Mesenteric fat pad (tissue), 1 donor: ENCODE measurements at regions not wholly inside any gene's neighbourhood (a gene's known extent, or its start where the extent isn't known, plus 50 kb on each side); places are given as distances from the start of the nearest gene placed in this dataset.
"Not testable (repeated sequence)": the region's sequence is repeated elsewhere in the genome, so short reads cannot be mapped to it uniquely, and the experiment has no call there.

Experiments used
- DNase-seq: peaks from one replicate; pipeline ENCODE4 v3.0.0-alpha.2; 2020; ENCODE audit warnings: low spot score
- donor health status: DM: yes; HTN: yes; CAD: no.

DNA sequence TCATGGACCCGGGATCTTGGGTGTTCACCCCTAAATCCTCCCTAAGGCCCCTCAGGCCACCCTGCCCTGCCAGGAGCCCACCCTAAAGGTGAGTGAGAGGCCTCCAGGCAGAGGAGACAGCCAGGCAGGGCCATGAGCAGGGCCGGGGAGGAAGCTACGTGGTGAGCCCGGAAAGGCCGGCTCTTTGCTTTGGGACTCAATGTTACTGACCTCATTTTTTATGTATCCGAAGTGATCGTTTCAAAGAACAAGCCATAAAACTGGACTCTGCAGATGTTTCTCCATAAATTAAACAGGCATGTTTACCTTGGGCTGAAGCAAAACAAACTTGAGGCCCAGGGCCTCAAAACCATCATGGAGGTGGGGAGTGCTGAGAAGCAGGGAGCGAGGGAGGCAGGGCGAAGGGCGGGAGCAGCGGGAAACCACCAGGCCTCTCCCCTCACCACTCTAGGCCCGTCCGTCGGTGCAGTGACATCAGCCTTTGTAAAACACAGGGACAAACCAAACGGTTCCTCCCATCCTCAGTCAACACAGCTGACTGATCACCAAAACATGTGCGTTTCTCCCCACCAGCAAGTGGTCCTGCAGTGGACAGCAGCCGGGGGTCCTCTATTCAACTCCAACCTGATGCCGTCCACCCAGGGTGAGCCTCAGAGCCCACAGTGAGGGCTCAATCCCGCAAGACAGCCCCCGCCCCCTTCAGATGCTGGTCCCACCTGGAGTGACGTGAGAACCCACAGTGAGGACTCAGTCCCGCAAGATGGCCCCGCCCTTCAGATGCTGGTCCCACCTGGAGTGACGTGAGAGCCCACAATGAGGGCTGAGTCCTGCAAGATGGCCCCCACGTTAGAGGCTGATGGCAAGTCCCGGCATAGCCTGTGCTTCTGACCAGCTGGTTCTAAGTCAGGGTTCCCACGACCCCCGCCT, 102.9 kb upstream of the LRPAP1 start:
- no peak for DNase-seq

DNA sequence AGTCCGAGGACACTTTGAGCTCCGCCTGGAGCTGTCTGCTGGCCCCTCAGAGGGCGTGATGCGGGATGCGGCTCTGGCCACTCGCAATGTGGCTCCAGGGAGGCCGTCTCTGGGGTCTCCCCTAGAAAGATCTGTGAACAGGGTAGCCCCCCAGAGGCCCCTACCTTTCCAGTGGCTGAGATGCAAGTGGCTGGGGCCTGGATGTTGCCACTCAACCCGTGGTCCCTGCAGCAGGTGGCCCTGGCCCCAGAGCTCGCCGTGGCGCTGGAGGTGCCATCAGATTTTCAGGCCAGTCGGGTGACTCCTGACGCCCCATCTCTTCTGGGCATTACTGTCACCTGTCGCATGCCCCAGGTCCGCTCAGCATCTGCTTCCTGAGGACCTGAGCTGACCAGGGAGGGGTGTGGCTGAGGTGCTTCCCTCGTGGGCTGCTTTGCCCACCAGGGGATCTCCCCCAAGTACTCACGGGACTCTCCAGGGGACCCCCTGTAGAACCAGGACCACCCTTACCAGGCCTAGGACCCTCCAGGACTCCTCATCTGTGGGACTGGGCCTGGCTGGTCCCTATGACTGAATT, 102.1 kb upstream of the LRPAP1 start:
- no peak for DNase-seq

DNA sequence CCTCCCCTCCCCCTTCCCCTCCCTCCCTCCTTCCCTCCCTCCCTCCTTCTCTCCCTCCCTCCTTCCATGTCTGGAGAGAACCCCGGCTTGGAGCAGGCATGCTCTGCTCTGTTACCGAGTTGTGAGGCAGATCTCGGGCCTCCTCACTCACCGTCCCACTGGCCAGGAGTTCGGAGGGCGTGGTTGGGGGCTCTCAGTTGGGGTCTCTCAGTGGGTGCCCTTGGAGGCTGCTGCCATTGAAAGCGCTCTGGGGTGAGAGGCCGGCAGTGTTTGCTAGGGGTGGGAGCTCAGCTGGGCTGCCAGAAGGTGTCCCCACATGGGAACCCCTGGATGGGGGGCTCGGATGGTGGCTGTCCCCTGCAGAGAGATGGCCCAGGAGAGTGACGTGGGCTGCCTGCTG, 101.1 kb upstream of the LRPAP1 start:
- DNase-seq: not testable (repeated sequence)

DNA sequence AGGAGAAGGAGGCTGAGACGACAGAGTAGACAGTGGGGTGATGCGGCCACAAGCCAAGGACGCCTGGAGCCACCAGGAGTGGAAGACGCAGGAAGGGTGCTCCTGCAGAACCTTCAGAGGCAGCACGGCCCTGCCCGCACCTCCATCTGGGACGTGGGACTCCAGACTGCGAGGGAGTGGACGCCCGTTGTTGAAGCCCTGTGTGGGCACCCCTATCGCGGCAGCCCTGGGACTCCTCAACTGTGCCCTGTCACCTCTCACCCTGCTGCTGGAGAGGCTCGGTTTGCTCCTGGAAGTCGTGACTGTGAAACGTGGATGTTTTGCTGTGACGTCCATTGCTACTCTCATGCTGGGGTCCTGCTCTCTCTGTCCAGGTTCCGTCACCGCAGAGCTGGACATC, 100.6 kb upstream of the LRPAP1 start:
- DNase-seq: not testable (repeated sequence)

DNA sequence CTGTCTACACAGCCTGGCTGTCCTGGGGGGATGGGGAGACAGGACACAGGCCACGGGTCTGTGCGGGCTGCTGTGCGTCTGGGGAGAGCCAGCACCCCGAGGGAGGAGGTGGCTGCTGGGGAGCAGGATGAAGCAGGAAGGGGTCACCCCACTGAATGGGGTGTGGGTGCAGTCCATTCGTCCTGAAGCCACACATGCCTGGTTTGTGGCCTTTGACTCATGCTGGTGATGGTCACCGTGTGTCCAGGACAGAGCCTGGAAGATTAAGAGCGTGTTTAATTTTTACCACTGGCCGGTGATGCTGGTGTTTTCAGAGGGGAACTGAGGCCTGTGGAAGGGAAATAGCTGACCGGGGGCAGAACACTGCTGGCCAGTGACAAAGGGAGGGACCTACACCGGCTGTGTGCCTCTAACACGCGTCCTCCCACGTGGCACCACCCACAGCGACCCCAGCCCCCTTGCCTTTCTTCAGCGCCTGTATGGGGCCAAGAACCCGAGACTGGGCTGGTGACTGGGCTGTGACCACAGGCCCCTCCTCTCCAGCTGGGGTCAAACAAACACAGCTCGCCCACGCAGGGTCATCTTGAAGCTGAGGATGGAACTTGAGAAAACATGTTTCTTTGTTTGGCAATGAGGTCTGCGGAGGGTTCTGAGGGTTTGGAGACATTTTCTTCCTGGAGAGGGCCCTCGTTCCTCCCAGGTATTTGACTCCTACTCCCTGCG, 99.5 kb upstream of the LRPAP1 start:
- DNase-seq: not testable (repeated sequence)

DNA sequence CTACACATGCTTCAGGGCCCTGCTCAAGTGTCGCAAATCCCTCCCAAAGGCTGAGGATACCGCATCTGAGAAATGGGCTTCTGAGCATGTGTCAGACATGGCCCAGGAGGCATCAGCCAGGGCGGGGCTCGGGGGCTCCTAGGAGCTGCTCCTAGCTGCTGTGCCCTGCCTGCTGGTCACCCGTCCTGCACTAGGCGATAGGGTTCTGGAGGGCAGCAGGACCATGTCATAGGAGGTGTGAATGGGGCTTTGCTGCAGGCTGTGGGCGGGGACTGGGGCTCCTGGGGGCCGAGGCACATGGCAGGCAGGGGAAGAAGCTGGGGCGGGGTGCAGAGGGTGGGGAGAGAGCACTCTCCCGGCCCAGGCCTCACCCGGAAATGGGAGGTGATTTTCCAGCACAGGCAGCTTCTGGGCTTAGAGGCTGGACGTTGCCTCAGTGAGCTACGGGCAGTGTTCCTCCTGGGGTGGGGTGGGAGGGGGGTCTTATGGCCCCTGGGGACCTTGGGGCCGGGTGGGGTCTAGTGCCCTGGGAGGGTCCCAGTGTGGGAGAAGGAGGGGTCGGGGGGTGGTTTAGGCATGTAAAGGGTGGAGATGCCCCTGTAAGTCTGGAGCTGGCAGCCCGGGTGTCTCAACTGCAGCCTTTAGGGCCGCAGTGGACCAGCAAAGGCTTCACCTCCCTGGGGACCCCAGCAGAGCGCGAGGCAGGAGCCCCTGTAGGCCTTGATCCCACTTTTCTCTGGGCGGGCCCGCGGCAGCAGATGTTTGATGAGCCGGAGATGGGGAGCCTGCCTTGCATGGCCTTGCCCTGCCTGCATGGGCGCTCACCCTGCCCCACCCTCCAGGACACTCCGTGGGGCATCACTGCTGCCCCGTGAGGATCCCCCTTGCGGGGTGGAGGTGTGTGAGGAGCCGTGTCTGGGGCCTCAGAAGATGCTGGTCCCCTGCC, 98.6 kb upstream of the LRPAP1 start:
- DNase-seq: no peak

DNA sequence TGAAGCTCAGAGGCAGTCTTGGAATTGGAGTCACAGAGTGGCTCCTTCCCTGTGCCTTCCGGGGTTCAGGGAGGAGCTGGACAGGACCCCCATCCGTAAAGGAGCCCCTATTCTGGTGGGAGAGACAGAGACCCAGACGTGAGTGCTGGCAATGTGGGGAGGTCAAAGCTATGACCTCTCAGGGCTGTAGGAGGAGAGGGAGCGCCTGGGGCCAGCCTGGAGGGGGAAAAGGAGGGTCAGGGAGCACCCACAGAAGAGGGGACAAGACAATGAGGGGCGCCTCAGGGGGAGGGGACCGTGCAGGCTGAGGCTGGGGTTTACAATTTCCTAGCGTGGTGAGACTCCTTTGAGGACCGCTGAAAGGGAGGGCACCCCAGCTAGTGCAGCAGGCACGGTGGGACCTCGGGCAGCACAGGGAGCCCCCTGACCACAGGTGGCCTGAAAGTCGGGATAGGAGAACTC, 97.9 kb upstream of the LRPAP1 start:
- DNase-seq: no peak

DNA sequence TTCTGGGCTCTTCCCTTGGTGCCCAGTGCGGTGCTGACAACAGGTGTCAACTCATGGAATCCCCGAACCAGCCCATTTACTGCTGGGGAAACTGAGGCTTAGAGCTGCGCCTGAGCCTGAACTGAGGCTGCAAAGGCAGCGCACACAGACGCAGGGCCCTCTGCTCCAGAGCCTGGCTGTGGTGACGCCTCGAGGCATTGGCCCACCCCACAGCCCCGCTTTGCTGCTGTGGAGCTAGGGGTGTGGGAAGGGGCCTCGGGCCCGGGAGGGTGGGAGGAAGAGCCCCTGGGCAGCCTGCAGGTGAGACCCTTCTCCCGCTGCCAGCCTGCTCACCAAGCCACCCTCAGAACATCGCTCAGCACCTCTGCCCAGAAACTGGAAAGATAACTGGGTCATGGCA, 97.4 kb upstream of the LRPAP1 start:
- no peak for DNase-seq

DNA sequence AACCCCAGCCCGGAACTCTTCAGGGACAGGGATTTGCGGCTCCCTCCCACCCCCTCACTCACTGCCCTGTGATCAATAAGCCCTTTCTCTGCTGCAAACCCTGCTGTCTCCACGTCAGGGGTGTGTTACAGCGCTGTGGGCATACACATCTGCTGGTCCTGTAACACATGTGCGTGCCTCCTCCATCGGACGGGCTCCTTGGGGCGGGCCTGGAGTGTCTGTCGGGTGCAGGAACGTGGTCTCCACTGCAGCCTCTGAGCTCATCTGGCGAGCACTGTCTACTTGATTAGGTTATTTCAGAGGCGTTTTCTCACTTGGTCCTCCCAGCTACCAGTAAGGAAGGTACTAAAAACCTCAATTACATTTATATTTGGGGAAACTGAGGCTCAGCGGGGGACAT, 97.0 kb upstream of the LRPAP1 start:
- DNase-seq: not testable (repeated sequence)

DNA sequence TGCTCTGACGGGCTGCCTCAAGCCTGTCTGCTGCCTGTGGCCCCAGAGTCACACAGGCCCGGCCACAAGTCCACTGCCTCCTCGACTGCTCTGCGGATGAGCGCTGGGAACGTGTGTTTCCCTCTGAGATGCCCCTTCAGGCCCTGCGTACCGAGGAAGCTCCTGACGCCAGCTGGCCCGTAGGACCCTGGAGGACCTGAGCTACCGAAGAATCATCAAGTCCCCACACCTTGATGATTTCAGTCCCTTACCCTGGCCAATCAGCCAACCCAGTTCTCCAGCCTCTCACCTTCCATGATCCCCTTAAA, 96.6 kb upstream of the LRPAP1 start:
- DNase-seq: no peak

DNA sequence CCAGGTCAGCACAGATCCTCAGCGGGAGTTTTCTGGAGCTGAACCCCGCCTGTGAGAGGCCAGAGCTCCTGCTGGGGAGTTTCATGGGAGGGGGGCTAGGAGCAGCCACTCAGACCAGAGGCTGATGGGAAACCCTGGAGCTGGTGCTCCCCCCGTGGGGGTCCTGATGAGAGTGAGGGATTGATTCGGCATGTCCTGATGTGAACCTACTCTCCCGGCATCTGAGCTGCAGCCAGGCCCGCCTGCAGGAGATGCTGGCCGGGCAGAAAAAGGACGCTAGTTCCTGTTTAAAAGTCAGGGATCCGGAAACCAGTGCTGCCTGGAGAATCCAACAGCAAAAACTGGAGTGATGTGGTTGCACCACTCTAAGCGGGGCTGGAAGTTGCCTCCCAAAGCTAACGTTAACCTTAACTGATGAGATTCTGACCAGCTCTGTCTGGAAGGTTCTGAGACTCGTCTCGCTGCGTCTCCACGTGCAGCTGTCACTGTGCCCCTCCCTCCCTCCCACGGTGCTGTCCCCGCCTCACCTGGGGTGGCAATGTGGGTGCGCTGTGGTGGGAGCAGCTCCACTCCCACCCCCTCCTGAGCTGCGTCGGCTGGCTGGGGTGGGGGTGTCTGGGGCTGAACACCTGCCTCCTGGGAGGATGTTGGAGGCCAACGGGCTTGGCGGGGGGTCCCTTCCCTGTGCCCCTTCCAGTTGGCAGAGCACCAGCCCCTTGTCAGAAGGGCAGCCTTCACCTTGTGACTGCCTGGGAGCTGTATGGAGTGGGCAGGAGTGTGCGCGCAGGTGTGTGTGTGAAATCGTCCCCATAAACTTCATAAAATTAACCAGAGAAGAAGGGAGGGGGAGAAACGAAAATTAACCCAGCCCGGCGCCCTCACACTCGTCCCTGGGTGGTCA, 96.0 kb upstream of the LRPAP1 start:
- DNase-seq: not testable (repeated sequence)

DNA sequence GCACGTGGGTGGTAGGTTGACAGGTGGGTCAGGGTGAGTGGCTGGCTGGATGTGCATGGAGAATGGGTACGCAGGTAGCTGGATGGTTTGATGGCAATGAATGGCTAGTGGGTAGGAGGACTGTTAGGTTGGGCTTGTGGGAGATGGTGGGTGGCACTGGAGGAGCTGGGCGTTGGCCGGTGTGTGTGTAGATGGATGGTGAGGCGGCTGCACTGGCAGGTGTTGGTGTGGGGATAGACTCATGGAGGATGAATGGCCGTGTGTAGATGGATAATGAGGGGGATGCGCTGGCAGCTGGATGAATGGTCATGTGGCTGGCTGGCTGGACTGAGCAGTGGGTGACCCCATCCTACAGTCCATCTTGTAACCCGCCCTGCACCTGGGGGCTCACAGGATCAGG, 95.2 kb upstream of the LRPAP1 start:
- not testable (repeated sequence) for DNase-seq

DNA sequence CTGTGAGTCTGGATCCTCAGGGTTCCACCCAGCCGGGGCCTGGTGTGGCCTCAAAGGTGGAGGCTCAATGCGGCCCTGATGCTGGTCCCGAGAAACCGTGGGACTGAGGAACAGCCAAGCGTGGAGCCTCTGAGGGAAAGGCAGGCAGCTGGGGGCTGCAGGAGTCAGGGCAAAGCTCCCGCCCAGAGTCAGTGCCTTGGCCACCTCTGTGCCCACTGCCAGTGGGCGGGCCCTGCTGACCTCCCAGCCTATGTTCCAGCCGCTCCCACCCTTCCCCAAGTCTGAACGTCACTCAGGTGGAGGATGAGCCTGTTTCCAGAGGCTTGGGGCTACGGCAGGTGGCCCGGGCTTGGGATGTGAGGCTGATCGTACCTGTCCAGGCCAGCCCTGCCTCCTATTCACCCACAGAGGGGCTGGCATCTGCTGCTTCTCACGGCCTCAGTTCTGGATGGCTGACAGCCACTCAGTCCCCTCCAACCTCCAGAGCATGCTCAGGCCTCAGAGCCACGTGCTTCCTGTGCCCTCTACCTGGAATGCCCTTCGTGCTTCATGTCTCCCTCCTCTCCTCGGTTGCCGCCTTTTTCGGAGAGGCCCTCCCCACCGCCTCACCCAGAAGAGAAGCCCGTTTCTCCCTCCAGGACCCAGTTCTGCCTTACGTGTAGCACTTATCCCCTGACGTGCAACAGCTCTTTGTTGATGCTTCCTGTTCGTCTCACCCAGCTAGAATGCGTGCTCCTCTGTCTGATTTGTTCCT, 94.1 kb upstream of the LRPAP1 start:
- DNase-seq: not testable (repeated sequence)

DNA sequence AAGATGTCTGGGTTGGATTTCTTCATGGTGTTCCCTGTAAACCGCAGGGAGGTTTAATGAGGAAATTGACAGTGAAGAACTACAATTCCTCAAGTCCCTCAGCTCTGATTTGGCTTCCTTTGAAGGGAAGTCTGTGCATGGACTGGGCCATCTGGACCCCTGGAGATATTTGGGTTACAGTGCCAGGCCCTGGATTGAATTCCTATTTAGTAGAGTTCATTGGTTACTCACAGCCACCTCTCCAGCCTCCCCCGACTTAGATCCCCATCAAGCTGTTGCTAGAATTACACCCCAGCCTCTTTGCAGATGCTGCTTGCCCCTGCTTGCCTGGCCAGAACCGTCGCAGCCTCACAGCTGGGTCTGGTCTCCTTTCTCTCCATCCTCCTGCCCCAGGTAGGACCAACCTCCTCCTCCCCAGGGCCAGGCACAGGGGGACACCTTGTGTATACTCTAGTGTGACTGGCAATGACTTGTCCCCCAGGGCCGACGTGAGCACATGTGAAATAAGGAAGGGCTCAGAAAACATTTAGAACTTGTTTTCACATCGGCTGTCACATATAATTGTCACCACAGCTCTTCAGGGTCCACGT, 93.2 kb upstream of the LRPAP1 start:
- not testable (repeated sequence) for DNase-seq

DNA sequence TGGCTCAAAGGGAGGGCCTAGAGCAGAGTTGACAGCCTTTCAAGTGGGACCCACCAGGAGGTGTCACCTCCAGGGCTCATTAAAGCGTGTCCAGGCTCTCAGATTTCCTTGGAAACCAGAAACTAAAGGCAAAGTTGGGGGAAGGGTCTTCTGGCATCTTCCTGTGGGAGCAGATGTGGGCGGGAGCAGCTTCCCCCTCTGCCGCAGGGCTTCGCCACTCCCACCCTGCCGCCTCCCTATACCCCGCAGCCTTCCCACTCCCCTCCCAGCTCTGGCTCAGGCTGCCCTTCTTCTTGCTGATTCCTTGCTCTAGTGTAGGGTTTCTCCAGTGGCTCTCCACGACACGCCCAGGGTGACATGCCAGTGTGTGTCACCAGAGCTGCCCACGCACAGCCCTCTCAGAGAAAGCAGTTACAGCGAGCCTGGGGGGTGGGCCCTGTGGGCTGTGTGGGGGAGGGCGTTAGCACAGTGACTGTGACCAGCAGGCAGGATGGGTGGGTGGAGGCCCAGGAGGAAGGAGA, 91.6 kb upstream of the LRPAP1 start:
- not testable (repeated sequence) for DNase-seq

DNA sequence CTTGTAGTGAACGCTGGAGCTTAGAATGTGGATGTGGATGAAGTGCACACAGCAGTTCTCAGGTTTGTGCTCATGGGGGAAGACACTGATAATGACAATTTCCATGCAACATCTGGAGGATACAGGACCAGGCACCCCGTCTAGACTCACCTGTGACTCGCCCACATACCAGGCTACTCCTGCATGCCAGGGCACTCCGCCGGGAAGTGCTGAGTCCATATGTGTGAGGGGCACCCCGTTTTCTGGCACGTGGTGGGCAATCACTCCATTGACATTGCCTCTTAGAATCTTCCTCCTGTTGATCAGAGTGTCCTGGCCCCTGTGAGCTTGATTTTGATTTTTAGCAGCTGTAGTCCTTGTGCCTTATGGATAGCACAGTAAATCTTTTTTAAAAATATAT, 90.9 kb upstream of the LRPAP1 start:
- no peak for DNase-seq

DNA sequence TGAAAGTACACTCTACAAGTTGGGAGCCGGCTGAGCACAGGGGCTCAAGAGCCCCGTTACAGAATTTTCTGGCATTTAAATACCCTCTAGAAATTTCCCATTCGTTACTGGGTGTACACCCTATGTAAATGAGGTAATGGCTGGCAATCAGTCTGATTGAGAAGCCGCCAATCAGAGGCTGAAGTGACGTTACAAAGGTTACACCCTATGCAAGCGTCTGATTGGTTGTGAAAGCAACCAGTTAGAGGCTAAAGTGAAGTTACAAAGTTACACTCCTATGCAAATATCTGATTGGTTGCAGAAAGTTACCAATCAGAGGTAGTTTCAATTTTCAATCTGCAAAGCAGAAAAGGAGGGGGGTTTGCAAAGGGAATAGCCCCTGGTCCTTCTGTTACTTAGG, 88.1 kb upstream of the LRPAP1 start:
- not testable (repeated sequence) for DNase-seq

DNA sequence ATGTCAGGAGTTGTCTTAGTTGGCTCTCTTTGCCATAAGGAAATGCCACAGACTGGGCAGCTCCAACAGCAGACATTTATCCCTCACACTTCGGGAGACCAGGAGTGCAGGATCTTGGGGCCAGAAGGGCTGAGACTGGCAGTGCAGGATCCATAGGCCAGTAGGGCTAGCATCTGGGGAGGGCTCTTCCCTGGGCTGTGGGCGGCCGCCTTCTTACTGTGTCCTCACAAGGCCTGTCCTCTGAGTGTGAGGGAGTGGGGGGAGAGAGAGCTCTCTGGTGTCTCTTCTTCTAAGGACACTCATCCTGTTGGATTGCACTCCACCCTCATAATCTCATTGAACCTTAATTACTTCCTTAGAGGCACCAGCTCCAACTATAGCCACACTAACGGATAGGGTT, 87.5 kb upstream of the LRPAP1 start:
- DNase-seq: not testable (repeated sequence)

DNA sequence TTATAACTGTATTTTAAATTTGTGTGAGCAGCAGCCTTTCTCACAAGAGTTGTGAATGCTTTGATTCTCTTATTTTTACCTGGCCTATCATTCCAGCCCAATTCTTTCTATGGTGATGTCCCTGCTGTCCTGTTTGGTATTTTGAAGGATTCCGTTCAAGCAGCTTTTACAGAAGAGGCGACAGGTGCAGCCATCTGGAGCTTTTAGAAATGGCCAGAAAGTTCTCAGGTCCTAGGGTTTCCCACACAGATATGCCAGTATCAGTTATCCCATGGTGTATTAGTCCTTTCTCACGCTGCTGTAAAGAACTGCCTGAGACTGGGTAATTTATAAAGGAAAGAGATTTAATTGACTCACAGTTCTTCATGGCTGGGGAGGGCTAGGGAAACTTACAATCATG, 86.1 kb upstream of the LRPAP1 start:
- not testable (repeated sequence) for DNase-seq
